IPS-NIHi7 (cell line): ENCODE measurements at regions not wholly inside any gene's neighbourhood (a gene's known extent, or its start where the extent isn't known, plus 50 kb on each side); places are given as distances from the start of the nearest gene placed in this dataset.

Experiments used
- DNase-seq: peaks from one replicate; pipeline ENCODE4 v3.0.0; 2012; ENCODE audit warnings: mixed read lengths; ENCODE audit errors: extremely low spot score

GRCh38 chr16:77662246-77662645 lies 60.1 kb upstream of the NUDT7 start:
- DNase-seq, result no peak

- no peak for DNase-seq
These were observed 58.6 kb upstream of the NUDT7 start for GRCh38 chr16:77663711-77664110.

- no peak for DNase-seq
These were observed 55.5 kb upstream of the NUDT7 start for GRCh38 chr16:77666771-77667170.

GRCh38 chr16:77668201-77668600 lies 54.1 kb upstream of the NUDT7 start:
- DNase-seq, result no peak

GRCh38 chr16:77669057-77669456 lies 53.3 kb upstream of the NUDT7 start:
- no peak for DNase-seq
